ENCODE measurements at regions not wholly inside any gene's neighbourhood (a gene's known extent, or its start where the extent isn't known, plus 50 kb on each side); places are given as distances from the start of the nearest gene placed in this dataset.

GRCh38 chr4:85114526-85114925 lies 148.0 kb upstream of the WDFY3 start:
- WGBS = 62% methylated on average over 3 of the region's 3 CpGs
- Histone ChIP-seq H3K4me3 (ENCODE audit: low read depth in 1 of 3, low read length in 3 of 3) (no peak overlapping the region), H3K9ac (ENCODE audit: low read depth in 1 of 2, low read length in 2 of 2) (no peak overlapping the region), H3K9me3 (ENCODE audit: control insufficient read depth in 4 of 4, low read length in 3 of 4) (no peaks in the 10 kb centered on the region), H3K27ac (ENCODE audit: low read depth in 1 of 2, low read length in 2 of 2) (no peak overlapping the region), H3K27me3 (ENCODE audit: control insufficient read depth in 4 of 4, insufficient read depth in 4 of 4, low read length in 3 of 4) (peaks cover 0 to 4% (median 0%) of the 10 kb centered on the region in 4 donors), H3K36me3 (ENCODE audit: control insufficient read depth in 4 of 4, insufficient read depth in 3 of 4, low read depth in 1 of 4, low read length in 3 of 4) (no peaks in the 10 kb centered on the region), H3K4me1 (ENCODE audit: control insufficient read depth in 4 of 4, insufficient read depth in 4 of 4, low read length in 3 of 4) (no peaks in the 10 kb centered on the region)
- TF ChIP-seq HNF4G (IDR thresholded peaks at IDR 0.05) (no peak), REST (IDR thresholded peaks at IDR 0.05) (no peak), FOXA1 (IDR thresholded peaks at IDR 0.05) (no peak), HNF4A (conservative IDR thresholded peaks at IDR 0.05) (no peak), YY1 (IDR thresholded peaks at IDR 0.05) (no peak), EGR1 (IDR thresholded peaks at IDR 0.05; ENCODE audit: low read depth in 2 of 2) (no peak), FOXA2 (IDR thresholded peaks at IDR 0.05) (no peak), MAX (IDR thresholded peaks at IDR 0.05) (no peak), GABPA (IDR thresholded peaks at IDR 0.05 in 1 of 2, conservative IDR thresholded peaks at IDR 0.05 in 1 of 2) (no peak)
- TF ChIP-seq, protein P1, sequence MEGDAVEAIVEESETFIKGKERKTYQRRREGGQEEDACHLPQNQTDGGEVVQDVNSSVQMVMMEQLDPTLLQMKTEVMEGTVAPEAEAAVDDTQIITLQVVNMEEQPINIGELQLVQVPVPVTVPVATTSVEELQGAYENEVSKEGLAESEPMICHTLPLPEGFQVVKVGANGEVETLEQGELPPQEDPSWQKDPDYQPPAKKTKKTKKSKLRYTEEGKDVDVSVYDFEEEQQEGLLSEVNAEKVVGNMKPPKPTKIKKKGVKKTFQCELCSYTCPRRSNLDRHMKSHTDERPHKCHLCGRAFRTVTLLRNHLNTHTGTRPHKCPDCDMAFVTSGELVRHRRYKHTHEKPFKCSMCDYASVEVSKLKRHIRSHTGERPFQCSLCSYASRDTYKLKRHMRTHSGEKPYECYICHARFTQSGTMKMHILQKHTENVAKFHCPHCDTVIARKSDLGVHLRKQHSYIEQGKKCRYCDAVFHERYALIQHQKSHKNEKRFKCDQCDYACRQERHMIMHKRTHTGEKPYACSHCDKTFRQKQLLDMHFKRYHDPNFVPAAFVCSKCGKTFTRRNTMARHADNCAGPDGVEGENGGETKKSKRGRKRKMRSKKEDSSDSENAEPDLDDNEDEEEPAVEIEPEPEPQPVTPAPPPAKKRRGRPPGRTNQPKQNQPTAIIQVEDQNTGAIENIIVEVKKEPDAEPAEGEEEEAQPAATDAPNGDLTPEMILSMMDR (IDR thresholded peaks at IDR 0.05; ENCODE audit: low read depth, low read length, missing input control) = no peak
- TF ChIP-seq, protein P2, sequence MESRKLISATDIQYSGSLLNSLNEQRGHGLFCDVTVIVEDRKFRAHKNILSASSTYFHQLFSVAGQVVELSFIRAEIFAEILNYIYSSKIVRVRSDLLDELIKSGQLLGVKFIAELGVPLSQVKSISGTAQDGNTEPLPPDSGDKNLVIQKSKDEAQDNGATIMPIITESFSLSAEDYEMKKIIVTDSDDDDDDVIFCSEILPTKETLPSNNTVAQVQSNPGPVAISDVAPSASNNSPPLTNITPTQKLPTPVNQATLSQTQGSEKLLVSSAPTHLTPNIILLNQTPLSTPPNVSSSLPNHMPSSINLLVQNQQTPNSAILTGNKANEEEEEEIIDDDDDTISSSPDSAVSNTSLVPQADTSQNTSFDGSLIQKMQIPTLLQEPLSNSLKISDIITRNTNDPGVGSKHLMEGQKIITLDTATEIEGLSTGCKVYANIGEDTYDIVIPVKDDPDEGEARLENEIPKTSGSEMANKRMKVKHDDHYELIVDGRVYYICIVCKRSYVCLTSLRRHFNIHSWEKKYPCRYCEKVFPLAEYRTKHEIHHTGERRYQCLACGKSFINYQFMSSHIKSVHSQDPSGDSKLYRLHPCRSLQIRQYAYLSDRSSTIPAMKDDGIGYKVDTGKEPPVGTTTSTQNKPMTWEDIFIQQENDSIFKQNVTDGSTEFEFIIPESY (IDR thresholded peaks at IDR 0.05) = no peak
- no peak for DNase-seq (ENCODE audit: low spot score)

DNA sequence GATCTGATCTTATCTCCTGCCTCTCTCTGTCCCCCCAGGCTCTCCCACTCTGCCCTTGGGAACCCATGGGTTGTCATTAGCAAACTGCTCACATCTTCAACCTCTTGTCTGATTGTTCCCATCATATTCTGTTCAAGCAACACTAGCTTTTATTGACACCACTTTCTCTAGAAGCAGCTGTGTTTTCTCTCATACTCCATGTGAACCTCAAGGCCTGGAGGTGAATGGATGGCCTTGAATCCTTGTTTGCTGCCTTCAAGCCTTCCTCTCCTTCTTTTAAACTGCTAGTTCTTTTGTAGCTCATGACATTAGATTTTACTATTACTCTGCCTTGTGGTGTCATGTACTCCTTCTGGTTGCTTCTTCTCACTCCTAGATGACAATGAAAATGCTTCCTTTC lies 149.5 kb upstream of the WDFY3 start:
- Histone ChIP-seq H3K9ac (ENCODE audit: low read depth in 1 of 2, low read length in 2 of 2) (no peak overlapping the region), H3K4me1 (ENCODE audit: control insufficient read depth in 4 of 4, insufficient read depth in 4 of 4, low read length in 3 of 4) (no peaks in the 10 kb centered on the region), H3K9me3 (ENCODE audit: control insufficient read depth in 4 of 4, low read length in 3 of 4) (no peaks in the 10 kb centered on the region), H3K27me3 (ENCODE audit: control insufficient read depth in 4 of 4, insufficient read depth in 4 of 4, low read length in 3 of 4) (peaks cover 0 to 2% (median 0%) of the 10 kb centered on the region in 4 donors), H3K4me3 (ENCODE audit: low read depth in 1 of 3, low read length in 3 of 3) (no peak overlapping the region), H3K27ac (ENCODE audit: low read depth in 1 of 2, low read length in 2 of 2) (no peak overlapping the region), H3K36me3 (ENCODE audit: control insufficient read depth in 4 of 4, insufficient read depth in 3 of 4, low read depth in 1 of 4, low read length in 3 of 4) (no peaks in the 10 kb centered on the region)
- TF ChIP-seq HNF4G (IDR thresholded peaks at IDR 0.05) = no peak
- TF ChIP-seq, protein P3, sequence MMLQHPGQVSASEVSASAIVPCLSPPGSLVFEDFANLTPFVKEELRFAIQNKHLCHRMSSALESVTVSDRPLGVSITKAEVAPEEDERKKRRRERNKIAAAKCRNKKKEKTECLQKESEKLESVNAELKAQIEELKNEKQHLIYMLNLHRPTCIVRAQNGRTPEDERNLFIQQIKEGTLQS (IDR thresholded peaks at IDR 0.05) = no peak
- TF ChIP-seq HNF4A (conservative IDR thresholded peaks at IDR 0.05) = no peak
- no peak for DNase-seq (ENCODE audit: low spot score)
